T-helper 9 cell (primary cell): ENCODE measurements at regions not wholly inside any gene's neighbourhood (a gene's known extent, or its start where the extent isn't known, plus 50 kb on each side); places are given as distances from the start of the nearest gene placed in this dataset.

Experiments used
- DNase-seq: peaks from one replicate; pipeline ENCODE4 v3.0.0-alpha.2; 2020

DNA sequence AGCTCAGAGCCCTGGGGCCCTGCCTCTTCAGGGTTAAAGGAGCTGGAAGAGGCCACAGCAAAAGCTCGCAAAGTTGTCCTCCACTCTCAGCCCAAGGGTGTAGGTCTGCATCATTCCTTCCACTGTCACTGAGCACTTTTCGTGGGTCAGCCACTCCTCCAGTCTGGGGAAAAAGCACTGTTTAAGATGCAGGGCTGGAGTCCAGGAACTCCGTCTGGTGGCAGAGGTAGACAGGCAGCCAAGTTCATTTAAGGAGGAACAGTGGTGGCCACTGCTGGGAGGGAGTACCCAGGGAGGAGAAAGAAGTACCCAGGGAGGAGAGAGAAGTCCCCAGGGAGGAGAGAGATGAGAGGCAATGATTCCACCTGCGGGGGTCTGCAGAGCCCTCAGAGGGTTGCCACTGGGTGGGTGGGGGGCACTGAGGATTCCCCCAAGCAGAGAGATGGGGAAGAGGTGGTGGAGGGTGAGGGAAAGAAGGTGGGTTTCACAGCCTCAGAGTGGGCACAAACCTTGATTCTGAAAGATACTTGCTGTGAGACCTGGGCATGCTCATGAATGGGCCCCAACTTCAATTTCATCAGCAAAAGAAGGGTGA, 70.0 kb upstream of the B3GAT1 start:
- DNase-seq, result no peak

DNA sequence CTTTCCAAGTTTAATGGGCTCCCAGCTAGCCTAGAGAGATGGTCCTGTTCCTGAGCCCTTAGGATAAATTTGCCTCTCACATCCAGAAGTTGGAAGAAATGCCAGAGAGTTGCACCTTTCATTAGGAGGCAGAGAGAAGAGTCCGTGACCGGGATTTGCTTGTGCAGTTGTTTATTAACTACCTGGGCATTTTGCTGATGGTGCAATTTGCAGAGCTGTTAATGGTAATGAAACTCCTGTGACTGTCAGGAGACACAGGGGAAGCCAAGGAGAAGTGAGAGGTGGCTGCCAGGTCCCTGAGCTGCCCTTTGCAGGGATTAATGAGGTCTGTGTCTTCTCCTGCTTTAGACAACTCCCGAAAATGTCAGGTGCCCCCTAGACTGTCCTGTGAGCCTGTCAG, 69.1 kb upstream of the B3GAT1 start:
- no peak for DNase-seq

DNA sequence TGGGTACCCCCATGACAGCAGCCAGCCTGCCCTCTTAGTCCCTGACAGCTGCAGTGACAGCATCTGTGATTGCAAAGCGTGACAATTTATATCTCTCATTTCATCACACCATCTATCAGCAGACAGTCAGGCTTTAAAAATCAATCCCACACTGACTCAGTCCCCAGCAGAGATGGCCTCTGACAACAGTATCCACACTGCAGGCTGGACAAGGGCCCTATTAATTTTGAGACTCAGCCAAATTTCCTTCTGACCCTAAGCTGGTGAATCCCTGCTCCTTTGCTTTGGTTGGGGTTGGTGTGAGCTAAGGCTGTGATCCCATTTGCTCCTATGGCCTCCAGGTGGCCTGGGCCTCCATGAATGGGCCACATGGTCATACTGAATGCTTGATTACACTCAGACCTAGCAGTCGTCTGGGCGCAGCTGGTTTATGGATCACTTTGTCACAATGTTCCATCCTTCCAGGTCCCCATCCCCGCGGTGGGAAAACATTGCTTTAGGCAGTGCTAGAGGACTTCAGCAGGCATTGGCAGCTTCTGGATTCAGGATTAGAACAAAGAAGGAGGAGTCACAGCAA, 68.2 kb upstream of the B3GAT1 start:
- DNase-seq, result no peak

DNA sequence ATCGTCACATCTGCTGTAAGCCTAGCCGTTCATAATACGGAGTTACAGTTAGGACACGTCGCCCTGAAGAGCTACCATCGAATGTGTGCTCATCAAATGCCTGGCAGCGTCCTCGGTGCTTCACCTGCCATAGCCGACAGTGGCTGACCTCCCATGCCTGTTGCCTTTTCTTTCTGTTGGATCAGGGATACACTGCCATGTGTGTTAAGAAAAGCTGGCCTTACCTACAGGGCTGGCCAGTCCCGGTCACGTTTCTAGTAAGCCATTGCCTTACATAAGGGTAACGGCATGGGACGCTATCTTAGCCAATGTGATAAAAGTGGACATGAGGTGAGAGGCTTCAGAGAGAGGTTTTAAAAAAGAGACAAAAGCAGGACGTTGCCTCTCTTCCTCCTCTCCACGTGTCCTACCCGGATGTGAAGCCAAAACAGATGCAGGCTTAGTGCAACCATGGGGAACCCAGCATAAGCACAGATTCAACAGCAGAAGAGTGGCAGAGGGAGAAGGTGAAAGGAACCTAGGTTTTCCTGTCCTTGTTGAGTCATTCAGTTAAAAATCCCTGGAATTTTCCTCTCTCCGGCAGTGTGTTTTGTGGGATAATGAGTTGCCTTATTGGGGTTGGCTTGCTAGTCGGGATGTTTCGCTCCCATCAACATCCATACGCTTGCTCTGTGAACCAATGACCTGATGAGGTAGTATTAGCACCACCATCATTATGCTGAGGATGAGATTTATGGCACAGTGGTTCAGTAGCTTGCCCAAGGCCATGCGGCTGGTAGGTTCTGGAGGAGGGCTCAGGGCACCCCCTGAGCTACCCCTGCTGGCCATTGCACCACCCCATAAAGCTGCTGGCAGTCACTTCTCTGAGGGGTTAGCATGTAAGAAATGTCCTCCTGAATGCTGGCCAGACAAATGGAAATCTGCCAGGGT, 67.4 kb upstream of the B3GAT1 start:
- DNase-seq, result no peak

DNA sequence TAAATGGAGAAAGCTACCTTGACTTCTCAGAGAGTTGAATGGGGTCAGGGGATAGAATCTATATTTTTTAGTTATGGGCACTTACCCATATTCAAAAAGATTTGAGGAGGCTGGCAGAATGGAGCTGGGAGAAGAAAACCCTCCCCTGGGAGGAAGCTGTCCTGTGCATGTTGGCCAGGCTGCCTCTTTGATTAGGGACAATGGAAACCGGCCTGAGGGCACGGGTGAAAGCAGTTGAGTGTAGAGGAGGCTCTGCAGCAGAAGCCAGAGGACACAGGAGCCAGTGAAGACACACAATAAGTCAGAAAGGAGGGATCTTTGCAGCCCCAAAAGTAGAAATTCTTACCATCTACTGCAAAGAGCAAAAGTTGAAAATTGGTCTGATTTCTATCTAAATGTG, 66.6 kb upstream of the B3GAT1 start:
- no peak for DNase-seq

DNA sequence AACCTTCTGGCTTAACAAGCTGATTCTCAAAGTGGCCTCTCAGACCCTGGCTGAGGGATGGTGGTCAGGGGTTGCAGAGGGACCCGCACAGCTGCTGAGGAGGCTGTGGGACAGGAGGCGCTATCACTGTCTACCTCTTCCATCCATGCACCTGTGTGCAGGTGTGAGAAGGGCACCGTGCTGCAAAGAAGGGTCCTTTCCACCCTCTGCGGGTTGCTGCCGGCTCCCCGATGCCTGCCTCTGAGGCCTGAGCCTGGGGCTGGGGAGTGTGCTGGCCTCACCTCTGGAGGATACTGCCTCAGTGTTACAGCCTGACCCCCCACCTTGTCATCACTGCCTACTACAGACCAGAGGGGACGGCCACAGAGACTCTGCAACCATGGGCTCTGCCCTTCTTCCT, 66.1 kb upstream of the B3GAT1 start:
- DNase-seq, result no peak

DNA sequence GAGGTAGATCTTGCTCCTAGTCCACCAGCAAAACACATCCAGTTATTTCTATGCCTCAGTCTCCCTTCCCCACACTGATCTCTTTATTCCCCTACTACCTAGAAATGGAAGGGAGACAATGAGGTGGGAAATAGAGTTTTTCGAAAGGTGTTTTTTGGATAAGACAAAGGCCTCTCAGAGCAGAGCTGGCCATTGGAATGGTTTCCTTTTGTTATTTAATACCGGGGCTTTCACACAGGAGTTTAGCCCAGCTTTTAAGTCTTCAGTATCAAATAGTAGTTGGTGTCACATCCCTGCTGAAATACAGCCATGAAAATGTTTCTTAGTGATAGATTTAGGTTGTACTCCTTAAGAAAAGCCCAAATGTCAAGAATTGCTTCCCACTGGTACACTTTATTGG, 65.4 kb upstream of the B3GAT1 start:
- DNase-seq, result no peak

DNA sequence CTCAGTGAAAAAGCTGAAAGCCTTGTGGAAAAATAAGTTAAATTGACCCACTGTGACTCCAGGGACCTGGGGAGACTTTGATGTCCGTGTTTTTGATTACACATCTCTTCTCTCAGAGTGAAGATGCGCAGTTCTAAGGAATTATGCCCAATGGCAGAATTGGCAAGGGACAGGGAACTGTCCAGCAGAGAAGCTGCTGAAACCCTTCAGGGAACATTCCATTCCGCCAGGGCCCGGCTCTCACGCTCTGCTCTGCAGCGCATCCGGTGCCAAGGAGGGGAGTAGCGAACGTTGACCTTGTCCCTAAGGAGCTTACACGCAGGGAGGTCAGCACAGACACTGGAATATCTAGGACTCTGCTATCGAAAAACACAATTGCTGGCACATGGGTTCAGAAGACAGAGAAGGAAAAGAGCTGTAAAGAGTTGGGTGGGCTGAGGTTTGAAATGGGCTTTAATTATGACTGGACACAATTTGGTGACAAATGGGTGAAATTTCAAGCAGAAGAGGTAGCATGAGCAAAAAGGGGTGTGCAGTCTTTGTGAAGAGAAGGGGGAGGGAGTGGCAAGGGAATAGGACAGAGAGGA, 64.5 kb upstream of the B3GAT1 start:
- DNase-seq, result no peak

DNA sequence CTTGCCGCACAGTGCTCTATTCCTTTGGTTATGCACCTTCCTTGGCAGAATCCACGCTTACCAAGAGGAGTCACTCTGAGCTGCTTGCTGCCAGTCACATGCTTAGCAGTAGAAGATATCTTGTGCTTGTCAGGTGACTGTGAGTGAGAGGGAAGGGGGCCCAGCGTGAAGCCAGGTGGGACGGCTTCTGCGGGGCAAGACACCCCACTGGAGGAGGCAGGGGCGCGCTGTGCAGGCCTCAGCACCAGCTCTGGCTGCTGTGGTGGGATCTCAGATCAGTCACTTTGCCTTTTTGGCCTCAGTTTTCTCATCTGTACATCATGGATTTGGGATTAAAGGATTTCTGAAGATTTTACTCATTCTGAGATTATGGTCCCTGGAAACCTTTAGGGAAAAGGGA, 63.9 kb upstream of the B3GAT1 start:
- DNase-seq, result no peak

DNA sequence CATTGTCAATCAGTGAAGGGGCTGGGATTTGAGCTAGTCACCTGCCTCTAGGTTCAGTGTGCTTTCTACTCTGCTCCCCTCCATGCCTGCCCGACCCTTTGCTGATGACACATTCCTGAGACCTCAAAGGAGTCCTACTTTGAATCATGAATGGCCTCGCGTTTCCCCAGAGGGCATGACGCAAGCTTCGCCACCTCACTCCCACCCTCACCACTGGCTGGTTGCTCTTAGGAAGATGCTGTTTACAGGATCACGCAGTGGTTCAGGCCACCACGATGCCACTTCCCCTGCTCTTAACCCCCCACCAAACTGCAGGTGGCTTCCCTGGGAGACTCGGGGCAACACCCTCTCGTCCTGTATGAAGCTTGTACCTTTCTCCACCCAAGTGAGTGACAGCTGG, 62.9 kb upstream of the B3GAT1 start:
- DNase-seq, result no peak

DNA sequence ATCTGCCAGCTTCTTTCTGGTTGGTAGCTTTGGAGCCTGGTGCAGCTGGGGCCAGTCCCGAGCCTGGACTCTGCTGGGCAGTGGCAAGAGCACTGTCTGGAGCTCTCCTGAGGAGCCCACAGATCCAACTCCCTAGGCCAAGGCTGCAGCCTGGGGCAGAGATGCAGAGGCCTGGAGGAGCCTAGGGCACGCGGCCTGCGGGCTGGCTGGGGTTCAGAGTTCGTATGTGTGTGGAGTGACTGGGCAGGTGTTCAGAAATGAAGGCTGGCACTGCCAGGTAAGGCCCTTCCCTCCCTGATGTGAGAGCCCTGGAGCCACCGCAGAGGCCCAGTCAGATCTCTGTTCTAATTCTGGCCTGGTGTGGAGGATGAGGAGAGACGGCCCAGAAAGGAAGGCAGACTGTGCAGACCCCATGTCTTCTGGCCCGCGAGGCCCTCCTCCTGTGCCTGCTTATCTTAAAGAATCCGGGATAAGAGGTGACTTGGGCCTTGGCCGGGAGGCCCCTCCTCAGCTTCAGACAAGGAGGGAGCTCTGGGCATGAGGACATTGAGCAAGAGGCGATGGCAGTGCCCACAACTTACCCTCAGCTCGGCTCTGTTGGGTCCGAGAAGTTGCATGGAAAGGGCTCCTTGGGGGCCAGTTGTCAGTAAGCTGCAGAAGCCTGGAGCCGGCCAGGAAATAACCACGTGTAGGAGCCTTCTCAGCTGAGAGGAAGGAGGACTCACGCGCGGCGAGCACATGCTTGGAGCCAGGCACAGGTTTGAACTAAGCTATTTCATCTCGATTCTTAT, 62.2 kb upstream of the B3GAT1 start:
- DNase-seq, result no peak

DNA sequence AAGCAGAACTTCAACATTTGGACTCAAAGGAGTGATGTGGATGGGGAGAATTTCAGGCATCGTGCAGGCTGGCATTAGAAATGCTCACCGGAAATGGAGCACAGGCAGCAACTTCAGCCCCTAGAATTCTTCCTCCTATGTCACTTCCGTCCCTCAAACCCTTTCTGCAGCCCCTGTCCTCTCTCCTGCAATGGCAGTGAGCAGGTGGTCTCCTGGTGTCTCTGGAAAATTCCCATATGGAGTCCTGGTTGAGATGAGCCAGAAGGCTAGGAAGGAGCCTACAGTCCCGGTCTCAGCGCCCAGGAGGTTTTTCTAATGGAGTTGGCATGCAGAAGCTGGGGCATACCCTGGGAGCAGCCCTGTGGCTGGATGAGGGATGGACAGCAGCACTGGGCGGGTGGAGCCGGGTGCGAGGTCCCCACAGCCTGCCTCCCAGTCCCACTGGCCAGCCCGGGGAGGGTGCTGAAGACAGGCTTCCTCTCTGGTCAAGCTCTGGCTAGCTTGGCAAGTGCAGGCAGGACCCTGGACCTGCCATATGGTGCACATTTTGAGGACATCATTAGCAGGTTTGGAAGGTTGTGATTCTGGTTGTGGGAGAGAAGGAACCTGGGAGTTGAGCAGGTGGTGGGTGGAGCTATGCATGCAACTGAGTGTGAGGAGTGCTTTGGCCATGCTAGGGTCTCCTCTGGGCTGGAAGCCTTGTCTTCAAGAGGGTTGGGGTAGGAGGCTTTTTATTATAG, 59.8 kb upstream of the B3GAT1 start:
- DNase-seq, result no peak

DNA sequence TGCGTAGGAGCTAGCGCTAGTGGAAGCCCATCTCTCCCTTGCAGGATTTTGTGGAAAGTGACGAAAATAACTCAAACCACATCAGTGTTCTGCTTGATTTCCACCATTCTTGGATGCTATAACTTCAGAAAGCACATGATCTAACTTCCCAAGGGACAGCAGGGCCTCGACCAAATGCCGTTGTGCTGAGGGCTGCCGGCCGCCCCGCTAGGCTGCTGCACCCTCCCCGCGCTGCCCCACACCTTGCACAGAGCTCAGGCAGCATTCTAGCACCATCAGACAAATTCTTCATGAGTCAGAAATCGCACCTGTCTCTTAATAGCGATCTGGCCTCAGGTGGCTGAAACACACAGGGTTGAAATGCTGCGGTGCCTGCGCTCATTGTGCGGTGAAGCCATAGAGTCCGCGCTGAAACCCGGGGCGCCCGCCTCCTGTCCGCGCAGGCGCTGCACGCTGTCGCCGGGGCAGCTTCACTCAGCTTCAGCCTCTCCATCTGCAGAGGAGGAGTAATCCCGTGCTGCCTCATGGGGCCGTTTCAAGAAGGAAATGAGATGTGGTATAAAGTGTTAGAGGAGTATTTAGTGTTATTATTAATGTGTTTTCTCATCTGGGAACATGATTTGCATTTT, 59.2 kb upstream of the B3GAT1 start:
- DNase-seq, result no peak

DNA sequence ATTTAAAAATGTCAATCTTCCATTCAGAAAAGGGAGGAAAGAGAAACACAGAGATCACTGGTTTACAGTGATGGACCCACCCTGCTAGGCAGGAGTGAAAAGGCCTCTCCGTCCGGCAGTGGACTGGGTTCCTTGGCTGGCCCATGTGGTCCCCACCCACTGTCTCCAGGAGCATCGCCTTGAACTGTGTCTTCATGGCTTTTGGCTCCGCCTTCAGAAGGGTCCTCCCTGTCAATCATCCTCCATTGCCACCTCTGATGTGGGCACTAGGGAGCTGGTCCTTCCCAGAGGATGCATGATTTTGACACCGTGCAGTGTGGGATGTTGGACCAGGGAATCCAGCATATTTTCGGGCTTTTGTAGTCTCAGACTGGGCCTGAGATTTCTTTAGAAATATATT, 58.2 kb upstream of the B3GAT1 start:
- no peak for DNase-seq

DNA sequence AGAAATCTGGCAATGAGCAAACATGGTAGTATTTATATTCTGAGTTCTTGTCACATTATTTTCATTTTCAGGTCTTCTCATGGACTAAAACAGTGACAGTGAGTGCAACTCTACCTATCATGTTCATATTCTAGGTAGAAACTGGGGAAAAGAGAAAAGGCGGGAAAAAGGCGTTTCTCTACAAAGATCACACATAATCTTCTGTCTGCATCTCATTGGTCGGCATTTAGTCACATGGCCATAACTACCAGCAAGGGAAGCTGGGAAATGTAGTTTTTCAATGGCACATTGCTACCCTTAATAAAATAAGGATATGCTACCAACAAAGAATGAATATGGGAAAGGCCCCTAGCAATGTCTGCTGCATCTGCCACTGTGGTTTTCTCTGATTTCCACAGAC, 57.6 kb upstream of the B3GAT1 start:
- no peak for DNase-seq

DNA sequence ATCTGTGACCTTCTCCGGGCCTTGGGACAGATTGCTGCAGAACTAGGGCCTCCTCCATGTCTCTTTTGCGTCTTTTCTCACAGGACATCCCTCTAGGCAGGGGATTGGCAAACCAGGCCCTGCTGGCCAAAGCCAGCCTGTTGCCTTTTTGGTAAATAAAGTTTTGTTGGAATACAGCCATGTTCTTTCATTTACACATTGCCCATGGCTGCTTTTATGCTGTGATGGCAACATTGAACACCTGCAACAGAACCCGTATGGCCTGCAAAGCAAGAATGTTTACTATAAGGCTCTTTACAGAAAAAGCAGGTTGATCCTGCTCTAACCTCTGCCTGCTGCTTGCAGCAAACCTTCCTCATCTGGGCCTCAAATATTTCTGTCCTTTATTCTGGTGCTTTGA, 56.8 kb upstream of the B3GAT1 start:
- no peak for DNase-seq

DNA sequence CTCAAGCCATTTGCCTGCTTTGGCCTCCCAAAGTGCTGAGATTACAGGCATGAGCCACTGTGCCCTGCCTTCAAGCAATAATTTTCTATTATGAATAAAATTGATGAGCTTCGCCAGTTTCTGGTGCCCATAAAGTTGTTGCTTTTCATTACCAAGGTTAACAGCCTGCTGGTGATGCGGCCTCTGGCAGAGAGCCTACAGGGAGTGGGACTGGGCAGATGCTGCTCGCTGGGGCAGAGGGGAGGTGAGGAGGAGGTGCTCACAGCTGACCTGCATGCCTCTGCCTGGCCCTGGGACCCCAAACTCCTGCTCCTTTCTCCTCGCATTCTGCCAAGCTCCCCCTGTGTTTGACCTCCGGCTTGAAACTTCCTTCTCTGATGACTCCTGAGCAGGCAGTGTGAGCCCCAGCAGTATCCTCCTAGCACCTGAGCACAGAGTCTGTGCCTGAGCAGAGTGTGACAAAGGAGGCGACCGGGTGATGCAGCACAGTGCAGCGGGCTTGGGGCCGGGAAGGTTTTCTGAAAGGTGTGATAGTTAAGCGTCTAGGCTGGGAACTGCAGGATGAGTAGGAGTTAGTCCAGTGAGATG, 56.1 kb upstream of the B3GAT1 start:
- no peak for DNase-seq

DNA sequence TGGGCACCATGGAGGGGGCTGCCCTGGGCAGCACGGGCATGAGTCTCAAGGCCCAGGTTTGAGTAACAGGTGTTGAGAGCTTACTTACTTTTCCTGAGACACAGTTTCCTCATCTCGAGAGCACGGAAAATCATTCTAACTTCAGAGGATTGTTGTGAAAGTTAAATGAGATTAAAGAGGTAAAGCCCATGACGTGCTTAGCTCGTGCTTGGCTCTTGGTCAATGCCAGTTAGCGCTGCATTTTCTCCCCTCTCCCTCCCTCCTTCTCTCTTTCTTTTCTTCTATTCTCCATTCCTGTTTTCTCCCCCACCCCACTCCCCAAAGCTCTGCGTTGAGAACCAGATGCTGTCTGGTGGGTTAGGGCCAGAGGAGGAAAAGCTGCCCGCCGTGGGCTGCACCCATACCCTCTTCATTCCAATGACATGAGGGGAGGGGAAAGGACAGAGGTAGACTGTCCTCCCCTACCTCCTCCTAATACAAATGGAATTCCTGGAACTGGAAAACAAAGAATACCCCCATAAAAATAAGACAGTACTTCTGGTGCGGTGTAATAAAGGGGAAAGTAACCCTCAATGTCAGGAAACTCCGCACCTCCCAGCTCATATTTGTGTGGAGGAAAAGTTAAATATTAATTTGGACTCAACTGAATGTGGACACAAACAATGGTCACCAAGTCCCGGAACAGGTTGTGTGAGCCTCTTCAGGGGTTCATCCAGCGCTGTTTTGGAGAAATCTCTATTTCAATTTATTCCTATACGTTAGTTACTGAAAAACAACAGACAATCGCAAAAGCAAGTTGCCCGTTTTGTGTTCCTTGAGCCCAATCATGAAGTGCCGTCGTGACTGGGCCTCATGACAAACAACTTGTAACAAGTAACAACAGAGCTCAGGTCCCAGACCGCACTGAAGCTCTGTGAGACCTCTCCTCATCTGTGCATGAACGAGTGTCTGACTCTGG, 54.8 kb upstream of the B3GAT1 start:
- DNase-seq, result no peak

DNA sequence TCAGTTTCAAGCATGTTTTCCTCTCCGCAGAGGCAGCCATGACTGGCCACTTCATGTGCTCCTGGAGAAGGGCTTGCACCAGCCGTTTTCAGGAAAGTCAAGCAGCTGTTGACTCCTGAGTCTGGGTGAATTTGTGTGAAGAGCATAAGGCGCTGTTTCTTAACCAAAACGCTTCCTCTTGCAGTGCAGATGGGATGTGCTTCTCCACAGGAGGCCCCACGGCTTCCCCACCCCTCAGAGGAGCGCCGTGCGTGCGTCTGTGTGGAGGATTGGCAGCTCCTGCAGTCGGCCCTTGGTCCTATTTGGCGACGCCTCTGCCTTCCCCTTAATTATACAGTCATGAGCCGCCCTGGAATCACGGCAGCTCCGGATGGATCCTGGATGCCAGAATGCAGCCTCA, 54.1 kb upstream of the B3GAT1 start:
- no peak for DNase-seq
